Activated naive CD8-positive, alpha-beta T cell treated with anti-CD3 and anti-CD28 coated beads for 36 hours (primary cell): ENCODE measurements at regions not wholly inside any gene's neighbourhood (a gene's known extent, or its start where the extent isn't known, plus 50 kb on each side); places are given as distances from the start of the nearest gene placed in this dataset.

Experiments
- DNase-seq: peaks from one replicate; pipeline ENCODE4 v3.0.0; 2021
- H3K27ac Mint-ChIP-seq: one replicate; pipeline ENCODE4 v1.8.0; 2022; ENCODE audit warnings: mild to moderate bottlenecking, moderate library complexity, mixed read lengths
- H3K27me3 Mint-ChIP-seq: one replicate; pipeline ENCODE4 v1.8.0; 2022; ENCODE audit warnings: mild to moderate bottlenecking, mixed read lengths
- H3K36me3 Mint-ChIP-seq: one replicate; pipeline ENCODE4 v1.8.0; 2021; ENCODE audit warnings: mild to moderate bottlenecking, mixed read lengths
- H3K4me1 Mint-ChIP-seq: one replicate; pipeline ENCODE4 v1.8.0; 2021; ENCODE audit warnings: mixed read lengths
- H3K4me3 Mint-ChIP-seq: one replicate; pipeline ENCODE4 v1.8.0; 2022; ENCODE audit warnings: mild to moderate bottlenecking, moderate library complexity, mixed read lengths
- H3K9me3 Mint-ChIP-seq: one replicate; pipeline ENCODE4 v1.8.0; 2022; ENCODE audit warnings: mixed read lengths

DNA sequence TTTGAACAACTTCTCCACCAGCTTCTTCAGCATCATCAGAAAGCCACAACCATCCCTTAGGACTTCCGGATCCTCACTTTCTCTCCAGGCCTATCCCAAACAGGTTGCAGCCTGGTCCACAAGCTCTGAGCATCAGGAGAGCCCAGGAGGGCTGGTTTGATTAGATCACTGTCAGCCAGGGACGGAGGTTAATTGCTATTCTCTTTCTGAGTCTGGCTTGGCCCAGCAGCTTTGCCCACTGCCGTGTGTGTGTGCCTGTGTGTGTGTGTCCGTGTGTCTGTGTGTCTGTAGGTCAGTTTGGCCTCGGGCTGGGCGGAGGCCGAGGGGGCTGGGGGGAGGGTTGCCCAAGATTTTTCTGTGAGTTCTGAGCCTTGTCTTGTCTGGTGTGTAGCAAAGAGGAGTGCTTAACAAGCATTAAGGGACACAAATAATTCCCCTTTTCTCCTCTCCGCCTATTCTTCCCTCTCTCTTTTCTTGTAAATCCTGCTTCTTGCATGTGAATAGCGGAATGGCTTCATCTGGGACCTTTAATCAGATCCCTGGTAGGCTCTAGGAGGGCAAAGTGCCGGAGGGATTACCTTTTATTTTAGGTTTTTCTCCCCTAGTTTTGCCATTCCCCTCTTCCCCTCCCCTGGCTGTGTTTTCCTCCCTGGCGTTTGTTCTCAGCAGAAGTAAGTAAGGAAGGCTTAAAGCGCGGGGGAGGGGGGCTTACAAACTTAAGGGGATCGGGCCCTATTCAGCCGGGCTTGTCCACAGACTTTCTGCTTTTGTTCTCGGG, 138.2 kb upstream of the LHX5 start:
- H3K4me1 Mint-ChIP-seq = no peaks in the 10 kb centered on the region
- peaks cover 49% of the 10 kb centered on the region for H3K27me3 Mint-ChIP-seq
- no peak for DNase-seq
- H3K4me3 Mint-ChIP-seq = no peak overlapping the region
- H3K9me3 Mint-ChIP-seq = peaks cover 3% of the 10 kb centered on the region
- no peak overlapping the region for H3K27ac Mint-ChIP-seq
- no peaks in the 10 kb centered on the region for H3K36me3 Mint-ChIP-seq

DNA sequence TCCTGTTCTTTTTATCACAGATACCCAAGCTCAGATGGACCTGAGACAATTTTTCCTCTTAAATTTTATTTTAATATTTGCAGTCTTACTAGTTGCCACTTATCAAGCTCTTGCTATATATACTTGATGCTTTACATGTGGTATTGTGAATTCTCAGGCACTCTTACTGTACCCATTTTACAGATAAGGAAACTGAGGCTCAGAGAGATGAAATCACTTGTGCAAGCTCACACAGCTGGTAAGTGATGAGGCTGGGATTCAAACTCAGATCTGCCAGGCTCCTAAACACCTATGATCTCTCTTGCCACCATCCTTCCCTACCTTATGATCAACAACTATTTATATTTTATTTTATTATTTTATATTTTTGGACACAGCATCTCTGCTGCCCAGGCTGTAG, 133.0 kb upstream of the LHX5 start:
- Mint-ChIP-seq H3K4me3 (no peak overlapping the region), H3K27ac (no peak overlapping the region), H3K36me3 (no peaks in the 10 kb centered on the region), H3K27me3 (peaks cover 17% of the 10 kb centered on the region), H3K9me3 (peaks cover 3% of the 10 kb centered on the region), H3K4me1 (no peaks in the 10 kb centered on the region)
- DNase-seq = no peak

DNA sequence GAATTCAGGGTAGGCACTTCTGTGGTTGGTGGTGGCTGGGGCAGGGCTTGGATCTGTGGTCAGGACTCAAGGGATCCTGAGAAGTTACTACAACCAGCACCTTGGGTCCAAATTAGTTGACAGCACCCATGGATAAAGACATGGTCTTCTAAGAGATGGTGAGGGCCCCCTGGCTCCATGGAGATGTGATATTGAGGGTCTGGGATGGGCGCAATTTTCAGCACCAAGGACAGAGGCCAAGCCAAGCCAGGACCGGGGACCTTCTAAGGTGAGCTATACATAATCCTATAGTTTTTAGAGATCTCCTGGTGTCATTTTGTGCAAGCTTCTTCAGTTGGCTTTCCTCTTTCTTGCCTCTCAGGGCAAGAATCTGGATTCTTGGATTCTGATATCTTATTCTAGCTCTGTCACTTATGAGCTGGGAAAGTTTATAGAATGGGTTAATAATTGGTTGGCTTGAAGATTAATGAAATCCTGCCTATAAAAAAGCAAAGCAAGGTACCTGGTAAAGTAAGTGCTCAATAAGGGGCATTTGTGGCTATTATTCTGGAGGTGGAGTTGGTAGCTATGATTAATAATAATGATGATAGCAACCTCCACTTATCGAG, 130.1 kb upstream of the LHX5 start:
- peaks cover 2% of the 10 kb centered on the region for H3K9me3 Mint-ChIP-seq
- no peaks in the 10 kb centered on the region for H3K4me1 Mint-ChIP-seq
- no peak for DNase-seq
- no peaks in the 10 kb centered on the region for H3K36me3 Mint-ChIP-seq
- H3K27ac Mint-ChIP-seq = no peak overlapping the region
- H3K27me3 Mint-ChIP-seq = peaks cover 14% of the 10 kb centered on the region
- no peak overlapping the region for H3K4me3 Mint-ChIP-seq

DNA sequence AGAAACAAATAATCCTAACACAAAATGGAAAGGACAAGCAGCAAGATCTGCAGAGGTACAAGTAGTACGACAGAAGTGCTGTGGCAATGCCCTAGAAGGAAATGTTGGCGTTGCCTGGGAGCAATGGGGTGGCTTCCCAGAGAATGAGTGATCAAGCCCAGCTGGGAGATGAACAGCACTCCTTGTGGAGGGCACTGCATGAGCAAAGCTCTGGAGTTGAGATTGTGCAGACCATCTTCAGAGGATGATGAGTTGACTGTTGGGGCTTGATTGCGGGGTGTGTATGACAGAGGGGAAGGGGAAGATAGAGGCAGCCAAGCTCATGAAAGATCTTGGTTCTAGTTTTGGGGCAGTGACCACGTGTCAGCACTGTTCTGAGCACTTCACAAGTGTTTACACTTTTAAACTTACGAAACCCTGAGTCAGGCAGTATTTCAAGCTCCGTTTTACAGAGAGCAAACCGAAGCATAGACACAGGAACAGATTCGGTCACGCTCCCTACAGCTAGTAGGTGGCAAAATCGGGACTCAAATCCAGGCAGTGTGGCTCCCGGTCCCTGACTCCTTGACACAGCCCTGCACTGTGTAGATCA, 127.2 kb upstream of the LHX5 start:
- H3K9me3 Mint-ChIP-seq = peaks cover 4% of the 10 kb centered on the region

DNA sequence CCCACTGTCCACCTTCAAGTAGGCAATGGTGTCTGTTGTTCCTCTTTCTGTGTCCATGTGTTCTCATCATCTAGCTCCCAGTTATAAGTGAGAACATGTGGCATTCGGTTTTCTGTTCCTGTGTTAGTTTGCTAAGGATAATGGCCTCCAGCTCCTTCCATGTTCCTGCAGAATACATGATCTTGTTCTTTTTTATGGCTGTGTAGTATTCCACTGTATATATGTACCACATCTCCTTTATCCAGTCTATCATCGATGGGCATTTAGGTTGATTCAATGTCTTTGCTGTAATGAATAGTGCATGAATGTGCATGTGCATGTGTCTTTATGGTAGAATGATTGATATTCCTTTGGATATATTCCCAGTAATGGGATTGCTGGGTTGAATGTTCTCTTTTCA, 123.3 kb upstream of the LHX5 start:
- Mint-ChIP-seq H3K9me3 (peaks cover 7% of the 10 kb centered on the region), H3K4me1 (no peaks in the 10 kb centered on the region), H3K27me3 (peaks cover 39% of the 10 kb centered on the region), H3K27ac (no peak overlapping the region), H3K36me3 (peaks cover 2% of the 10 kb centered on the region), H3K4me3 (no peak overlapping the region)
- no peak for DNase-seq

More for the DNA sequence above, 127.2 kb upstream of the LHX5 start:
- no peaks in the 10 kb centered on the region for H3K36me3 Mint-ChIP-seq
- H3K4me1 Mint-ChIP-seq = no peaks in the 10 kb centered on the region
- H3K27ac Mint-ChIP-seq = no peak overlapping the region
- DNase-seq = no peak
- peaks cover 22% of the 10 kb centered on the region for H3K27me3 Mint-ChIP-seq
- no peak overlapping the region for H3K4me3 Mint-ChIP-seq

DNA sequence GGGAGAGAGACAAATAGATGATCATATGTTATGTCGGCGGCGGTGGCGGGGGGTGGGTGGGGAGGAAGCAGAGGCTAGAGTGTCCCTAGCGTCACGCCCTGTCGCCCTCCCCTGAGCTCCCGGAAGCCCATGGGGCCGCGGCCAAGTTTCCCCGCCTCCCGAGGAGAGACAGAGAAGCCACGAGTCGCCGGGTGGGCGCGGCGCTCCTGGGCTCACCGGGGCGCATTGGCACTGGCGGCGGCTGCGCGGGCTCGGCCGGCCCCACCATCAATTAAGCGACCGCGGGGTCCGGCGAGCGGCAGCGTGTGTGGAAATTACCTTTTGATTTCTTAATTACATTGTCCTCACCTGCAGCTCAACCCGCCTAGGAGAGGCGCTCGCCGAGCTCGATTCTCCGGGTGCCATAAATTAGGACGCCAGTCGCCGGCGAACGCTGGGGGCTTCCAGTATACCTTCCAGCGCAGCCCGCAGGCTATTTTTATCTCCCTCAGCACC, 119.9 kb upstream of the LHX5 start:
- peaks cover 56% of the 10 kb centered on the region for H3K27me3 Mint-ChIP-seq
- H3K9me3 Mint-ChIP-seq = peaks cover 5% of the 10 kb centered on the region
- peak; percentile 27 for DNase-seq
- no peaks in the 10 kb centered on the region for H3K4me1 Mint-ChIP-seq
- H3K27ac Mint-ChIP-seq = no peak overlapping the region
- H3K4me3 Mint-ChIP-seq = no peak overlapping the region
- H3K36me3 Mint-ChIP-seq = peaks cover 2% of the 10 kb centered on the region

DNA sequence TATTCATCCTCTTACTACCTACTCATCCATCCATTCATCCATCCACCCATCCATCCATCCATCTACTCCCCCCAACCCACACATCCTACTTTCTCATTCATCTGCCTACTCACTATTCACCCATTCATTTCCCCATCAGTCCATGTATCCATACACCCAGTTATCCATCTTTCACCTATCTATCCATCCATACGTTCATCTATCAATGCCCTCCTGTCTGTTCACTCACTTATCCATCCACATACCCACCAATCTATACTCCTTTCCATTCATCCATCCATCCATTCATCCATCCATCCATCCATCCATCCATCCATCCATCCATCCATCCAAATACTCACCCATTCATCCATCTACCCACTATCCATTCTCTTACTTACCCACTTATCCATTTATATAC, 117.8 kb upstream of the LHX5 start:
- DNase-seq = no peak
- Mint-ChIP-seq H3K27ac (no peak overlapping the region), H3K9me3 (peaks cover 4% of the 10 kb centered on the region), H3K36me3 (peaks cover 2% of the 10 kb centered on the region), H3K4me3 (no peak overlapping the region), H3K27me3 (peaks cover 63% of the 10 kb centered on the region), H3K4me1 (no peaks in the 10 kb centered on the region)

DNA sequence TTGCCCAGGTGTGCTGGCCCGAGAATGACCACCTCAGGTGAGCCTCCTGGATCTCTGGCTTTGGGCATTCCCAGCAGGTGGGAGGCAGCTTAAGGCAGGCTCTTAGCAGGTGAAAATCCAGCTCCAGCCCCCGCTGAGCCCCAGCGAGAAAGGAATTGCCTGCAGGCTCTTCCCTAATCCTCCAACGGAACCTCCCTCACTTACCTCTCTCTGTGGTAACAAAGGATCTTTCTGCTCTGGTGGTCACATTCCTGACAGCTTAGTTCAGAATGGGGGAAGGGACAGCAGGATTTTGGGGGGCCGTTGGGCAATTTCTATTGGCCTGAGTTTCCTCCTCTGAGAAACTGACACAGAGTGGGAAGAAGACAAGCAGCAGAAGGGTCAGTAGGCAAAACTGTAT, 116.0 kb upstream of the LHX5 start:
- H3K9me3 Mint-ChIP-seq = peaks cover 4% of the 10 kb centered on the region
- H3K27me3 Mint-ChIP-seq = peaks cover 64% of the 10 kb centered on the region
- no peak overlapping the region for H3K4me3 Mint-ChIP-seq
- H3K4me1 Mint-ChIP-seq = no peaks in the 10 kb centered on the region
- no peak overlapping the region for H3K27ac Mint-ChIP-seq
- no peak for DNase-seq
- H3K36me3 Mint-ChIP-seq = peaks cover 2% of the 10 kb centered on the region

DNA sequence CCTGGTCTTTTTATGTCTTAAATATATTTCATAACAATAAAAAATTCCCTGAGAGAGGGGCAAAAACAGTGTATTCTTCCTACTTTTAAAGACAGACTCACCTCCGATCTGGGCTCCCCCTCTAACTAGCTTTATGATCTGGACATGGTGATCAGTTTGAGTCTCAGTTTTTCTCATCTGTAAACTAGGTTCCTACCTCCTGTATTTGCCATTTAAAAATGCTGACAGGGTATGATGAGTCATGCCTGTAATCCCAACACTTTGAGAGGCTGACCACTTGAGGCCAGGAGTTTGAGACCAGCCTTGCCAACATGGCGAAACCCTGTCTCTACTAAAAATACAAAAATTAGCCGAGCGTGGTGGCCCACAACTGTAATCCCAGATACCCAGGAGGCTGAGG, 114.8 kb upstream of the LHX5 start:
- H3K4me3 Mint-ChIP-seq = no peak overlapping the region
- no peaks in the 10 kb centered on the region for H3K4me1 Mint-ChIP-seq
- no peak overlapping the region for H3K27ac Mint-ChIP-seq
- peaks cover 2% of the 10 kb centered on the region for H3K36me3 Mint-ChIP-seq
- H3K9me3 Mint-ChIP-seq = peaks cover 4% of the 10 kb centered on the region
- H3K27me3 Mint-ChIP-seq = peaks cover 60% of the 10 kb centered on the region
- DNase-seq = no peak

DNA sequence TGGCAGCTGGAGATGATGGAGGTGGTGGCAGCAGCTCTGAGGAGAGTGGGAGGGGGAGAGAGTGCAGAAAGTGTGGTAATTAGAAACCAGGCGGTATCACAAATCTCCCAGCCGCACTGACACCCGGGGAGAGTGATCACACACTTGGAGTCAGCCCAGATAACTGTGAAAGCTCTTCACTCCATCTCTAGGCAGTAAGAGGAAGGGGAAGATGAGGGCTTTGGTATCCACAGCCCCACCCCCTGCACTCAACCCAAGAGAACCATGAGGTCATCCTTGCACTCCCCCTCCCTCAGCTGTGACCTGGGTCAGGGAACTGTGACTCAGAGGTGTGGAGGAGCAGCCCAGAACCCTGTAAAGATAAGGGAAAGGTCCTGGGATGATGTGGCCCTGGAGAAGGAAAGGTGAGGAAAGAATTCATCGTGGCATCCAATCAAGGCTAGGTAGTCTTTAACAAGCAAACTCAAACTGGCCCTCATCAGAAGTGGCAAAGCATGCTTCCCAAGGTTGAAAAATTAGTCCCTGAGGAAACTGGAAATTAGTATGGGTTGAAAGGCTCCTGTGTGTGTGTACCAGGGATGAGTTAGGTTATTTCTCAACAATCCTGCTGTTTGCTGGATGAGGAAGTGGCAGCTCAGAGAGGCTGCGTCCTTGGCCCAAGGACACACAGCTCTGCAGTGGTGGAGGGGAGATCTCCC, 111.0 kb upstream of the LHX5 start:
- Mint-ChIP-seq H3K36me3 (no peaks in the 10 kb centered on the region), H3K4me1 (no peaks in the 10 kb centered on the region), H3K4me3 (no peak overlapping the region), H3K27me3 (peaks cover 51% of the 10 kb centered on the region), H3K27ac (no peak overlapping the region), H3K9me3 (peaks cover 4% of the 10 kb centered on the region)
- DNase-seq = no peak

DNA sequence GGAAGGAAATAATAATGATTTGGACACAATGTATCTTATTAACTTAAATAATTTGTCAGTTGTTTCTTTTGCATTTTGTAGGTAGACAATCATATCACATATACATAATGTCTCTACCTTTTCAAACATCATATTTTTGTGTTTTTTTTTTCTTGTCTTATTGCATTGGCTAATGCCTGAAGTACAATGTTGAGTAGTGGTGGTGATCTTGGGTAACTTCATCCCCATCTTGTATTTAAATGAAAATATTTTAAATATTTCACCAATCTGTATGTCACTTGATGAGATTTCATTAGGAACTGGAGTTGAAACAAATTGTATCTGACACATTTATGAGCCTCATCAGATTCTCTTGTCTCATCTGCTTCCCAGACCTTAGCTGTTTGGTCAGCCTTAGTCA, 109.7 kb upstream of the LHX5 start:
- no peaks in the 10 kb centered on the region for H3K36me3 Mint-ChIP-seq

DNA sequence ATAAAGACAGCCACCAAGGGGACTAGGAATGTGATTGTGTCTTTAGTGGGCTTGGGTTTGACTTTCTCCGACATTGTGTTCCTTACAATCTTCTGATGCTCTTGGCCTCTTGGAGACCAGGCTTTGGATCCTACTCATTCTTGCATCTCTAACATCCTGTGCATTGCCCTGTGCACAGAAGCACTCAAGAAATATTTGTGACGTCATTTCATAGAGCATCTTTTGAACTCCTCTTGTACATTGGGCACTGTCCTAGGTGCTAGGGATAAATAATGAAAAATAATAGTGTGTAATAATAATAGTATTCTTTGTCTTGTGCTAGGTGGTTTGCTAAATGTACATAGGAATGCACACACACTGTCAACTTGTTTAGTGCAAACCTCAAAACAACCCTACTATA, 108.8 kb upstream of the LHX5 start:
- DNase-seq = no peak
- Mint-ChIP-seq H3K36me3 (no peaks in the 10 kb centered on the region), H3K9me3 (peaks cover 4% of the 10 kb centered on the region), H3K27me3 (peaks cover 49% of the 10 kb centered on the region), H3K4me3 (no peak overlapping the region), H3K27ac (no peak overlapping the region), H3K4me1 (no peaks in the 10 kb centered on the region)

More for the DNA sequence above, 109.7 kb upstream of the LHX5 start:
- Mint-ChIP-seq H3K4me1 (no peaks in the 10 kb centered on the region), H3K9me3 (peaks cover 4% of the 10 kb centered on the region), H3K27me3 (peaks cover 54% of the 10 kb centered on the region), H3K27ac (no peak overlapping the region), H3K4me3 (no peak overlapping the region)
- no peak for DNase-seq

DNA sequence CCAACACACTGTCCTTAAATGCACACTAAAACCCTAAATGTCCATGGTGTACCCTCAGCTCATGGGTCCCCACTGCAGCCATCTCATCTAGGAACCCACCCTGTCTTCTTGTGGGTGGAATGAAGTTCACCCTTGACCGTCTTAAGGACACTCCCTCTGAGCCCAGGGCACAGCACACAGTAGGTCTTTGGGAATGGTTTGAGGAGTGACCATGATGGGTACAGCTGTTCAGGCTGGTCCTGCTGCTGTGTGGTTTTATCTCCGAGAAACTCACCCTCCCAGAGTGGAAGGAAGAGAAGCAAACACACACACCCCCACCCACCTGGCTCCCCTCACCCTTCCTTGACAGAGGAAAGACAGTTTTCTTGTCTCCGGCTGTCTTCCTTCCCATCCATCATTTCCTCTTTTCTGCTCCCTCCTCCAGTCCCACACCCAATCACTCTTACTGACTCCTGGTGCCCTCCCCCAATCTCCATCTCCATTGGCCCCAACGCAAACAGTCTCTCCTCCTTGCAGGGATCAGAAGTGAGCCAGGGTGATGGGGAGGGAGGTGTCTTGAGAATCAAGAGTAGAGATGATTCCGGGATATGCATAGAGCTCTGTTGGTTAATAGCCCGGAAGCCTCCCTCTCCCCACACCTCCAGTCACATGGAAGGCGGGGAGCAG, 105.9 kb upstream of the LHX5 start:
- H3K9me3 Mint-ChIP-seq = peaks cover 4% of the 10 kb centered on the region
- H3K27ac Mint-ChIP-seq = no peak overlapping the region
- H3K36me3 Mint-ChIP-seq = no peaks in the 10 kb centered on the region
- no peaks in the 10 kb centered on the region for H3K4me1 Mint-ChIP-seq
- no peak overlapping the region for H3K4me3 Mint-ChIP-seq
- no peak for DNase-seq
- H3K27me3 Mint-ChIP-seq = peaks cover 34% of the 10 kb centered on the region

DNA sequence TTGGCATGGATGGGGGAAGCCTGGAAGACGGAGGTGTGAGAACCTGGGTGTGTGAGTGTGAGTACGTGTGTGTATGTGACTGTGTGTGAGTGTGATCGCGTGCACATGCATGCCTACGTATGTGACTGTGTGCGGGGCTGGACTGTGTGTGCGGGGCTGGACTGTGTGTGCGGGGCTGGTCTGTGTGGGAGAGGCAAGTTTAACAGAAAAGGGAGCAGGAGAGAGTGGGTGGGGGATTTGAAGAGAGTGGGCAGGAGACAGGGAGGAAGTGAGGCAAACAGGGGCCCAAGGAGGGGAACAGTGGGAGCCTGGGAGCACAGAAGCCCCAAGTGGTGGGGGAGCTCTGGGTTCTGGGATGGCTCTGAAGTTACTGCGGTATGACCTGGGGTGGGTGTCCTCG, 103.7 kb upstream of the LHX5 start:
- Mint-ChIP-seq H3K27ac (no peak overlapping the region), H3K27me3 (peaks cover 22% of the 10 kb centered on the region)

DNA sequence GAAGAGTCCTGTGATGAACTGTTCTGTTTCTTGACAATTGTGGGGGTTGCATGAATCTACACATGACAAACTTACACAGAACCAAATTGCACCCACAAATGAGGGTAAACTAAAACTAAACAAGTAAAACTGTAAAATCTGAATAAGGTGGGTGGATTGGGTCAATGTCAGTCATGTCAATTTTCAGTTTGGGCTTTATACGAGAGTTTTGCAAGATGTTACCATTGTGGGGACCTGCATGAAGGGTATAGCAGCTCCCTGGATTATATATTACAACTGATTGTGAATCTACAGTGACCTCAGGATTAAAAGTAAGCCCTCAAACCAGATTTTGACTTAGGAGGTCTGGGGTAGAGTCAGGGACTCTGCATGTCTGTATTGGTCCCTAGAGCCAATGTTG, 101.5 kb upstream of the LHX5 start:
- Mint-ChIP-seq H3K4me1 (no peaks in the 10 kb centered on the region), H3K9me3 (no peaks in the 10 kb centered on the region), H3K27me3 (peaks cover 15% of the 10 kb centered on the region), H3K27ac (no peak overlapping the region), H3K4me3 (no peak overlapping the region), H3K36me3 (no peaks in the 10 kb centered on the region)
- no peak for DNase-seq

More for the DNA sequence above, 103.7 kb upstream of the LHX5 start:
- H3K9me3 Mint-ChIP-seq = no peaks in the 10 kb centered on the region
- DNase-seq = no peak
- H3K36me3 Mint-ChIP-seq = no peaks in the 10 kb centered on the region
- no peak overlapping the region for H3K4me3 Mint-ChIP-seq
- no peaks in the 10 kb centered on the region for H3K4me1 Mint-ChIP-seq
